Naive thymus-derived CD4-positive, alpha-beta T cell (primary cell): ENCODE measurements at regions not wholly inside any gene's neighbourhood (a gene's known extent, or its start where the extent isn't known, plus 50 kb on each side); places are given as distances from the start of the nearest gene placed in this dataset.

Experiments
- ATAC-seq: fragments of 150-1000 bp; cut with Tn5 transposase; 2 replicates; pipeline ENCODE4 v1.10.0; 2021; ENCODE audit warnings: mild to moderate bottlenecking, moderate library complexity
- CTCF ChIA-PET: fragments of 350-600 bp; sonication (Branson Sonifier 250); formaldehyde crosslinking; loops from one replicate; lab custom pipeline; 2021; ENCODE audit warnings: antibody characterized with exemption; lab: Charles Lee
- POLR2A ChIA-PET: fragments of 350-600 bp; sonication (Branson Sonifier 250); formaldehyde crosslinking; loops from one replicate; lab custom pipeline; 2021; ENCODE audit warnings: antibody characterized with exemption, inconsistent platforms; lab: Charles Lee
- DNase-seq, 9 donors: peaks; one replicate each; pipeline versions ENCODE4 v3.0.0 to v3.0.0-alpha.2; 2020 to 2022; ENCODE audit warnings: mixed read lengths in 1 of 9
- H3K27ac ChIP-seq: one replicate; pipeline ENCODE4 v1.7.0; 2013; ENCODE audit warnings: mild to moderate bottlenecking, low read depth, low read length, moderate library complexity
- H3K27me3 ChIP-seq, 2 donors: one replicate each; pipeline ENCODE4 v1.7.0; 2013; ENCODE audit warnings: low read length in 2 of 2, mild to moderate bottlenecking in 2 of 2, moderate library complexity in 2 of 2; ENCODE audit not compliant: control insufficient read depth in 2 of 2, insufficient read depth in 2 of 2
- H3K36me3 ChIP-seq, 3 experiments: 1 replicate in 2 of 3; 2 replicates in 1 of 3; pipeline ENCODE4 v1.7.0; 2013; ENCODE audit warnings: low read length in 3 of 3, mild to moderate bottlenecking in 3 of 3, moderate library complexity in 1 of 3; ENCODE audit not compliant: insufficient read depth in 3 of 3, control insufficient read depth in 2 of 3
- H3K4me1 ChIP-seq, 2 donors: one replicate each; pipeline ENCODE4 v1.7.0; 2013; ENCODE audit warnings: low read length in 2 of 2, mild to moderate bottlenecking in 2 of 2, moderate library complexity in 1 of 2; ENCODE audit not compliant: control insufficient read depth in 2 of 2, insufficient read depth in 2 of 2
- H3K4me3 ChIP-seq: 2 replicates; pipeline ENCODE4 v1.7.0; 2013; ENCODE audit warnings: mild to moderate bottlenecking, low read length
- H3K9me3 ChIP-seq, 3 experiments: 1 replicate in 2 of 3; 2 replicates in 1 of 3; pipeline ENCODE4 v1.7.0; 2013; ENCODE audit warnings: low read length in 3 of 3; ENCODE audit not compliant: control insufficient read depth in 2 of 3
- H3K27ac Mint-ChIP-seq, 9 donors: one replicate each; pipeline ENCODE4 v1.8.0; 2020 to 2022; ENCODE audit warnings: mixed read lengths in 9 of 9, mild to moderate bottlenecking in 8 of 9, moderate library complexity in 5 of 9, inconsistent platforms in 2 of 9
- H3K27me3 Mint-ChIP-seq, 5 donors: one replicate each; pipeline ENCODE4 v1.8.0; 2021 to 2022; ENCODE audit warnings: mixed read lengths in 5 of 5, mild to moderate bottlenecking in 1 of 5
- H3K36me3 Mint-ChIP-seq, 5 donors: one replicate each; pipeline ENCODE4 v1.8.0; 2020 to 2022; ENCODE audit warnings: mixed read lengths in 5 of 5, mild to moderate bottlenecking in 3 of 5, inconsistent platforms in 1 of 5
- H3K4me1 Mint-ChIP-seq, 7 donors: one replicate each; pipeline ENCODE4 v1.8.0; 2020 to 2022; ENCODE audit warnings: mixed read lengths in 7 of 7, mild to moderate bottlenecking in 3 of 7, inconsistent platforms in 1 of 7
- H3K4me3 Mint-ChIP-seq, 10 donors: one replicate each; pipeline ENCODE4 v1.8.0; 2020 to 2022; ENCODE audit warnings: mild to moderate bottlenecking in 10 of 10, mixed read lengths in 10 of 10, moderate library complexity in 6 of 10, inconsistent platforms in 2 of 10
- H3K9me3 Mint-ChIP-seq, 11 donors: one replicate each; pipeline ENCODE4 v1.8.0; 2020 to 2022; ENCODE audit warnings: mixed read lengths in 11 of 11, mild to moderate bottlenecking in 4 of 11, inconsistent platforms in 1 of 11, moderate library complexity in 1 of 11
- intact Hi-C, 2 donors: fragments of 100-400 bp; cut with micrococcal nuclease; formaldehyde crosslinking; loops; one replicate each; pipeline ENCODE4 v1.15.1; 2023

- Histone ChIP-seq H3K36me3 (no peaks in the 10 kb centered on the region), H3K27me3 (no peaks in the 10 kb centered on the region), H3K9me3 (no peaks in the 10 kb centered on the region), H3K4me1 (no peaks in the 10 kb centered on the region), H3K27ac (no peak overlapping the region), H3K4me3 (no peak overlapping the region)
- H3K27me3 Mint-ChIP-seq = peaks cover 0 to 16% (median 11%) of the 10 kb centered on the region in 5 donors
- no peaks in the 10 kb centered on the region for H3K36me3 Mint-ChIP-seq
- intact Hi-C loops = no loop called here
- no peak for ATAC-seq
- ChIA-PET POLR2A (no interaction called here), CTCF (no interaction called here)
- H3K4me1 Mint-ChIP-seq = no peaks in the 10 kb centered on the region
- H3K27ac Mint-ChIP-seq = no peak overlapping the region
- H3K4me3 Mint-ChIP-seq = no peak overlapping the region
- peaks cover 0 to 5% (median 0%) of the 10 kb centered on the region in 11 donors for H3K9me3 Mint-ChIP-seq
- no peak for DNase-seq
Measured at GRCh38 chr1:30465096-30465495, 258.3 kb downstream of the MATN1 start.

- Histone ChIP-seq H3K27ac (no peak overlapping the region), H3K4me1 (no peaks in the 10 kb centered on the region), H3K36me3 (no peaks in the 10 kb centered on the region), H3K9me3 (no peaks in the 10 kb centered on the region), H3K27me3 (no peaks in the 10 kb centered on the region), H3K4me3 (no peak overlapping the region)
- Mint-ChIP-seq H3K27me3 (peaks cover 0 to 25% (median 11%) of the 10 kb centered on the region in 5 donors), H3K9me3 (peaks cover 0 to 5% (median 0%) of the 10 kb centered on the region in 11 donors), H3K4me1 (no peaks in the 10 kb centered on the region), H3K36me3 (no peaks in the 10 kb centered on the region), H3K4me3 (no peak overlapping the region), H3K27ac (no peak overlapping the region)
- ChIA-PET CTCF (no interaction called here), POLR2A (no interaction called here)
- intact Hi-C loops = no loop called here
- ATAC-seq (no peak), DNase-seq (no peak)
Measured at GRCh38 chr1:30464187-30464617, 259.2 kb downstream of the MATN1 start.

GRCh38 chr1:30462826-30463425, 260.5 kb downstream of the MATN1 start:
- no peak overlapping the region for H3K4me3 ChIP-seq
- H3K27me3 Mint-ChIP-seq = peaks cover 3 to 26% (median 12%) of the 10 kb centered on the region in 5 donors
- no peaks in the 10 kb centered on the region for H3K9me3 ChIP-seq
- ATAC-seq = no peak
- intact Hi-C loops = no loop called here
- H3K9me3 Mint-ChIP-seq = peaks cover 0 to 5% (median 0%) of the 10 kb centered on the region in 11 donors
- no peak for DNase-seq
- no peaks in the 10 kb centered on the region for H3K4me1 Mint-ChIP-seq
- no peak overlapping the region for H3K4me3 Mint-ChIP-seq
- ChIA-PET POLR2A (no interaction called here), CTCF (no interaction called here)
- no peak overlapping the region for H3K27ac Mint-ChIP-seq
- no peaks in the 10 kb centered on the region for H3K36me3 ChIP-seq
- peaks cover 0 to 4% (median 0%) of the 10 kb centered on the region in 5 donors for H3K36me3 Mint-ChIP-seq
- H3K27ac ChIP-seq = no peak overlapping the region
- no peaks in the 10 kb centered on the region for H3K4me1 ChIP-seq
- H3K27me3 ChIP-seq = no peaks in the 10 kb centered on the region

GRCh38 chr1:30462166-30462565, 261.2 kb downstream of the MATN1 start:
- no peaks in the 10 kb centered on the region for H3K4me1 Mint-ChIP-seq
- H3K9me3 ChIP-seq = no peaks in the 10 kb centered on the region
- H3K4me3 ChIP-seq = no peak overlapping the region
- H3K27ac ChIP-seq = no peak overlapping the region
- no peaks in the 10 kb centered on the region for H3K27me3 ChIP-seq
- no peaks in the 10 kb centered on the region for H3K36me3 ChIP-seq
- intact Hi-C loops = no loop called here
- CTCF ChIA-PET = no interaction called here
- H3K27me3 Mint-ChIP-seq = peaks cover 7 to 26% (median 15%) of the 10 kb centered on the region in 5 donors
- POLR2A ChIA-PET = interaction anchor here (0.6 kb wide), 1 partner anchor 1644 kb away, joined by 3 read pairs; no protein-coding TSS in a partner anchor
- DNase-seq (no peak), ATAC-seq (no peak)
- peaks cover 0 to 5% (median 0%) of the 10 kb centered on the region in 11 donors for H3K9me3 Mint-ChIP-seq
- no peaks in the 10 kb centered on the region for H3K4me1 ChIP-seq
- H3K36me3 Mint-ChIP-seq = peaks cover 0 to 6% (median 0%) of the 10 kb centered on the region in 5 donors
- no peak overlapping the region for H3K27ac Mint-ChIP-seq
- H3K4me3 Mint-ChIP-seq = no peak overlapping the region

- no peak overlapping the region for H3K27ac Mint-ChIP-seq
- DNase-seq = no peak
- ChIA-PET CTCF (no interaction called here), POLR2A (no interaction called here)
- Histone ChIP-seq H3K4me3 (no peak overlapping the region), H3K4me1 (no peaks in the 10 kb centered on the region), H3K27ac (no peak overlapping the region), H3K9me3 (no peaks in the 10 kb centered on the region), H3K36me3 (no peaks in the 10 kb centered on the region), H3K27me3 (no peaks in the 10 kb centered on the region)
- H3K36me3 Mint-ChIP-seq = peaks cover 0 to 6% (median 0%) of the 10 kb centered on the region in 5 donors
- no peak for ATAC-seq
- intact Hi-C loops = no loop called here
- no peaks in the 10 kb centered on the region for H3K4me1 Mint-ChIP-seq
- peaks cover 0 to 5% (median 0%) of the 10 kb centered on the region in 11 donors for H3K9me3 Mint-ChIP-seq
- no peak overlapping the region for H3K4me3 Mint-ChIP-seq
- H3K27me3 Mint-ChIP-seq = peaks cover 10 to 27% (median 15%) of the 10 kb centered on the region in 5 donors
Measured at GRCh38 chr1:30461640-30462039, 261.7 kb downstream of the MATN1 start.

GRCh38 chr1:30460661-30461060, 262.7 kb downstream of the MATN1 start:
- Histone ChIP-seq H3K27me3 (no peaks in the 10 kb centered on the region), H3K4me1 (no peaks in the 10 kb centered on the region), H3K27ac (no peak overlapping the region), H3K9me3 (no peaks in the 10 kb centered on the region), H3K4me3 (no peak overlapping the region), H3K36me3 (no peaks in the 10 kb centered on the region)
- intact Hi-C loops = no loop called here
- no peaks in the 10 kb centered on the region for H3K4me1 Mint-ChIP-seq
- H3K9me3 Mint-ChIP-seq = peaks cover 0 to 5% (median 0%) of the 10 kb centered on the region in 11 donors
- ATAC-seq (no peak), DNase-seq (no peak)
- H3K27me3 Mint-ChIP-seq = peaks cover 10 to 22% (median 14%) of the 10 kb centered on the region in 5 donors
- H3K27ac Mint-ChIP-seq = no peak overlapping the region
- ChIA-PET CTCF (no interaction called here), POLR2A (no interaction called here)
- H3K4me3 Mint-ChIP-seq = no peak overlapping the region
- H3K36me3 Mint-ChIP-seq = peaks cover 0 to 6% (median 0%) of the 10 kb centered on the region in 5 donors
